GM19351 (cell line): ENCODE measurements at regions not wholly inside any gene's neighbourhood (a gene's known extent, or its start where the extent isn't known, plus 50 kb on each side); places are given as distances from the start of the nearest gene placed in this dataset.

ENCODE experiments used
- ATAC-seq: cut with Tn5 transposase; IDR thresholded peaks from one replicate; pipeline ENCODE4 v1.9.1; 2021; ENCODE audit warnings: mild to moderate bottlenecking, moderate library complexity; ENCODE audit not compliant: unreplicated experiment

- peak; percentile 46 for ATAC-seq
Measured at GRCh38 chr1:219526074-219526473, 86.8 kb downstream of the ZC3H11B start.

- ATAC-seq = no peak
Measured at GRCh38 chr1:219523411-219523810, 89.5 kb downstream of the ZC3H11B start.

GRCh38 chr1:219521325-219521724 lies 91.6 kb downstream of the ZC3H11B start:
- no peak for ATAC-seq

- no peak for ATAC-seq
Measured at GRCh38 chr1:219520241-219520640, 92.7 kb downstream of the ZC3H11B start.

- no peak for ATAC-seq
Measured at GRCh38 chr1:219518907-219519248, 94.0 kb downstream of the ZC3H11B start.

GRCh38 chr1:219518168-219518906 lies 94.6 kb downstream of the ZC3H11B start:
- no peak for ATAC-seq

- no peak for ATAC-seq
Measured at GRCh38 chr1:219517031-219517430, 95.9 kb downstream of the ZC3H11B start.

GRCh38 chr1:219514728-219515127 lies 98.2 kb downstream of the ZC3H11B start:
- ATAC-seq = no peak

- no peak for ATAC-seq
Measured at GRCh38 chr1:219507437-219507836, 105.5 kb downstream of the ZC3H11B start.

GRCh38 chr1:219506936-219507335 lies 106.0 kb downstream of the ZC3H11B start:
- no peak for ATAC-seq

- ATAC-seq = no peak
Measured at GRCh38 chr1:219506473-219506899, 106.4 kb downstream of the ZC3H11B start.

- ATAC-seq = no peak
Measured at GRCh38 chr1:219505886-219506285, 107.0 kb downstream of the ZC3H11B start.

GRCh38 chr1:219503604-219504003 lies 109.3 kb downstream of the ZC3H11B start:
- ATAC-seq = no peak

- ATAC-seq = no peak
Measured at GRCh38 chr1:219500327-219500897, 112.5 kb downstream of the ZC3H11B start.

GRCh38 chr1:219498666-219499065 lies 114.2 kb downstream of the ZC3H11B start:
- ATAC-seq = no peak

GRCh38 chr1:219495737-219496408 lies 117.0 kb downstream of the ZC3H11B start:
- ATAC-seq = no peak

- ATAC-seq = no peak
Measured at GRCh38 chr1:219492717-219493116, 120.2 kb downstream of the ZC3H11B start.

GRCh38 chr1:219490566-219490965 lies 122.3 kb downstream of the ZC3H11B start:
- ATAC-seq = no peak

GRCh38 chr1:219489636-219490035 lies 123.3 kb downstream of the ZC3H11B start:
- ATAC-seq = no peak

GRCh38 chr1:219488275-219488674 lies 124.6 kb downstream of the ZC3H11B start:
- no peak for ATAC-seq

GRCh38 chr1:219483530-219483929 lies 129.4 kb downstream of the ZC3H11B start:
- no peak for ATAC-seq

GRCh38 chr1:219480011-219480410 lies 132.9 kb downstream of the ZC3H11B start:
- no peak for ATAC-seq
